Loucy (cell line): ENCODE measurements at regions not wholly inside any gene's neighbourhood (a gene's known extent, or its start where the extent isn't known, plus 50 kb on each side); places are given as distances from the start of the nearest gene placed in this dataset.

Experiments
- CTCF ChIP-seq: fragments of 200-600 bp; sonication (generic); conservative IDR thresholded peaks from 2 replicates; pipeline ENCODE4 v1.5.1; 2014; ENCODE audit warnings: mild to moderate bottlenecking, antibody characterized with exemption, low read length
- EZH2phosphoT487 ChIP-seq: fragments of 200-600 bp; IDR thresholded peaks from 2 replicates; pipeline ENCODE4 v1.6.1; 2018; ENCODE audit warnings: antibody characterized with exemption, mild to moderate bottlenecking, moderate library complexity, borderline replicate concordance

DNA sequence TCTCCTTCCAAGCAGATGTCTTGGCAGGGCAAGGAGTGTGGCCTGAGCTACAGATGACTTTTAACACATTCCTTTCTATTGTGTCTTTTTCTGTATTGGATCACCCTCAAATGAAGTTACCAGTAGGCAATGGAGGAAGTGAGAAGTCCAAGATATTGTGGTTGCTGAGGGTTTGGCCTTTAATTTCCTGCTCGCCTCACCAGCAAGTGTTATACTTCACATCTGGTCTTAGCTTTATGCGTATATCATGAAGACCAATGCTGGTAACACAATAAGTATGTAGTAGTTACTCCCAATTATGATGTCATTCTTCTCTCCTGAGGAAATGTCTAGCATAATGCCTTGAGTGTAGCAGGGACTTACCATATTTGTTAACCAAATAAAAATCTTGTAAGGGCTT is 179.9 kb downstream of the ZIC1 start:
- TF ChIP-seq CTCF (no peak), EZH2phosphoT487 (no peak)
